Fibroblast of the conjunctiva (primary cell): ENCODE measurements at regions not wholly inside any gene's neighbourhood (a gene's known extent, or its start where the extent isn't known, plus 50 kb on each side); places are given as distances from the start of the nearest gene placed in this dataset.
"Not testable (repeated sequence)": the region's sequence is repeated elsewhere in the genome, so short reads cannot be mapped to it uniquely, and the experiment has no call there.

Experiments
- DNase-seq: peaks from one replicate; pipeline ENCODE4 v3.0.0-alpha.2; 2010; ENCODE audit warnings: low read depth

DNA sequence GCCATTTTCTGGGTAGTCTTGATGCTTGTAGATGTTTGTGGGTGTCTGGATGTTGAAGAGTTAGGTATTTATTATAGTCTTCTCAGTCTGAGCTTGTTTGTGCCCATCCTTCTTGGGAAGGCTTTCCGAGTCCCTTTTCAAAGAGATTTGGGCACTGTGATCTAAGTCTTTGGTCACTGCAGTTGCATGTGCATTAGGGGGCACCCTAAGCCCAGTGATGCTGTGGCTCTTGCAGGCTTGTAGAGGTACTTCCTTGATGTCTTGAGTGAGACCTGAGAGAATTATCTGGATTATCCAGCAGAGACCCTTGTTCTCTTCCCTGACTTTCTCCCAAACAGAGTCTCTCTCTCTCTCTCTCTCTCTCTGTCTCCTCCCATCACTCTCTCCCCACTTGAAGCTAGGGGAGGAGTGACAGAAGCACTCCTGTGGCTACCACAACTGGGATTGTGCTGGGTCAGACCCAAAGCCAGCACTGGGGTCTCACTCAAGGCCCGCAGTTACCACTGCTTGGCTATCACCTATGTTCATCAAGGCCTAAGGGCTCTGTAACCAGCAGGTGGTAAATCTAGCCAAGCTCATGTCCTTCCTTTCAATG lies 68.5 kb downstream of the TMCO5A start:
- DNase-seq: peak; percentile 82

DNA sequence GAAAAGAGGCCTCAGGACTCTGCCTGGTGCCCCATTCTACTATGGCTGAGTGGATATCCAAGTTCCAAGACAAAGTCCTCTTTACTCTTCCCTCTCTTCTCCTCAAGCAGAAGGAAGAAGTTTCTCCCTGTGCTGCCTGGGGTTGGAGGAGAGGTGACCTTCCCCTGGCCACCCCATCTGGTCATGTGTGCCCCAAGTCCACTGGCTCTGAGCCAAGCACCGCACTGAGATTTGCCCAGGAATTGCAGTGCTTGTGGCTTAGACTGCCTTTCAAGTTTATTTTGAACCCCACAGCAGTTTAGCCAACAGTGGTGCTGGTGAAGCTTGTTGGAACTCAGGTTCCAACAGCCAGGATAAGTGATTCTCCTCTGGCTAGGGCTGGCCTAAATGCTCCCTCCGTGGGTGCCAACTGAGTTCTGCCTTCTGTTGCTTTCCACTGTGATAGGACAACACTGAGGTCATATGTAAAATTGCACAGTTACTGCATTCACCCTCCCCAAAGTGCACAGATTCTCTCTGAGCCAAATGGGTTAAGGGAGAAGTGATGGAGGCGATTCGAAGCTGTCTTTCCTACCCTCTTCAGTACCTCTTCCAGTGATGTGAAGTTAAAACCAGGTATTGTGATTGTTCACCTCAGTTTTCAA lies 69.9 kb downstream of the TMCO5A start:
- no peak for DNase-seq

DNA sequence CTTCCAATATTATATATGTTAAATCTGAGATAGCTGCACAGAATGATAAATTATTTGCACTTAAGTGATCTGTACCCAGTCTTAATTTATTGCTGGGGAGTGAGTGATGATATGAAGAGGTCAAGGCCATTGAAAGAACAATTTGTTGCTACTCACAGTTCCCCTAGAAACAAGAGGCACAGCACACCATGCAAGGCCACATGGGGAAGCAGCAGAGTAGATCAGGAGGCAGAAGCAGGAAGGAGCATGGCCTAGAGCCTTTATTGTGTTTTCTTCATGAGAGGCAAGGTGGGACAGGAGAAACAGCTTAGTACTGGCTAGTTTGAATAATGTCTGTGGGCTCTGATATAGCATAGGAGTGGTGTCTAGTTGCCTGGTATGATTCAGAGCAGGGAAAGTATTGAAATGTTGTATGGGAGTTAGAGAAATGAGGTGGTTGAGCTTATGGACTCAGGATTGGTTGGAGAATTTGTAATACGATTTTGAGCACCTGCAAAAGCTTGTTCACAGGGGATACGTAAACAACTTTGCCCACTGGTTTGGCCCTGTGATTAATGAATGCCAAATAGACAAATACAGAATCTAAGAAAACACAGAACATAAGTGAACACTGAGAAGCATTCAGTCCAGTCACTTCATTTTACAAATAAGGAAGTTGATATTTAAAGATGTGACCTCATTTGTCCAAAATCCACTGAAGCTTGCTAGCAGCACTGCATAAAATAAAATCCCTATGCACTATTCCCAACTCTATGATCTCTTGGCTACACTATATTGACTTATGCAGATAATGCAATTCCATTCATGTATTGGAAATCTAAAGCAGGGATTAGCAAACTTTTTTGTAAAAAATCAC lies 71.7 kb downstream of the TMCO5A start:
- no peak for DNase-seq

DNA sequence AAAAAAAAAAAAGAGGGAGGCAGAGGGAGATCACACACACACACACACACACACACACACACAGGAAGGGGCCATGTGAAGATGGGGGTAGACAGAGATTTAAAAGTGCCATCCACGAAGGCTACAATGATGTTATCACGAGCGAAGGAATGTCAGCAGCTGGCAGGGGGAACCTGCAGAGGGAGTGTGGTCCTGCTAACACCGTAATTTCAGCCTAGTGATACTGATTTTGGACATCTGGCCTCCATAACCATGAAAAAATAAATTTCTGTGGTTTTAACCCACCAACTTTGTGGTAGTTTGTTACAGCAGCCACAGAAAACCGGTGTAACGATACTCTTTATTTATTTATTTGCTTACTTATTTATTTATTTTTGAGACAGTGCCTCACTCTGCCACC lies 76.0 kb downstream of the TMCO5A start:
- no peak for DNase-seq

DNA sequence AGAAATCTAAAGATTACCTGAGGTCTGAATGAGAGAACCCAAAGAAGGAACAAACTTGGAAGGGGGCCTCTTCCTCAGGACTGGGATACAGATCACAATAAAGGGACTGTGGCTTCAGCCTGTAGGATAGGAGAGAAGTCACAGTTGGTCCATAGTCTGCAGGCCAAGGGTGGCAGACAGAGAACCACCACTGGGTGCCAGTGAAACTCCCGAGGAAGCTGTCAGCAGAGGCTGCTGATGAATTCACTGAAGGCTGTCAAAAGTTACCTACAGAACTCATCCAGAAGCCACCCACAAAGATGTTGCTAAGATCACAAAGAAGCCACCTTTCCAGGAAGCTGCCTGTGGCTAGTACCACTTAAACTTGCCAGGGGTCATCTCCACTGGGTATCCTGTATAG lies 78.5 kb downstream of the TMCO5A start:
- DNase-seq: no peak

DNA sequence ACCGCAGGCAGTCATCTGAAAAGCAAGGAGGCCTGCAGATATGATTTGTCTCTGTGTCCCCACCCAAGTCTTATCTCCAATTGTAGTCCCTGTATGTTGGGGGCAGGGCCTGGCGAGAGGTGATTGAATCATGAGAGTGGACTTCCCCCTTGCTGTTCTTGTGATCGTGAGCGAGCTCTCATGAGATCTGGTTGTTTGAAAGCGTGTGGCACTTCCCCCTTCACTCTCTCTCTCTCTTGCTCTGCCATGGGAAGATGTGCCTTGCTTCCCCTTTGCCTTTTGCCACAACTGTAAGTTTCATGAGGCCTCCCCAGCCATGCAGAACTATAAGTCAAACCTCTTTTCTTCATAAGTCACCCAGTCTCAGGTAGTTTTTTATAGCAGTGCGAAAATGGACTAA lies 83.3 kb downstream of the TMCO5A start:
- no peak for DNase-seq

DNA sequence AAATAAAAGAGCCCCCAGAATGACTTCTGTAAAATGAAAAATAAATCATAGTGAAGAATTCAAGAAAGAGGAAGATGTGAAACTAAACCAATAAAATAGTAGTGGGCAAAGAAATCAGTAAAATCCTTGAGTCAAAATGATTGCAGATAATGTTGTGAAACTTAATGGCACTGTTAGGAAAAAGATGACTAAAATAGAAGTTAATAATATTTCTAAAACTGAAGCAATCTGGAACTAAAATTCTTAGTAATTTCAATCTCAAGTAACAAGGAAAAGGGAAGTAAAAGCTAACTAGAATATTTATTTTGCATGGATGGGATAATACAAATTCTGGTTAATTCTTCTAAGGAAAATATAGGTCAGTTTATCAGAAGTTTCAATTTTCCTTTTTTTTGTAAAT lies 84.6 kb downstream of the TMCO5A start:
- no peak for DNase-seq

DNA sequence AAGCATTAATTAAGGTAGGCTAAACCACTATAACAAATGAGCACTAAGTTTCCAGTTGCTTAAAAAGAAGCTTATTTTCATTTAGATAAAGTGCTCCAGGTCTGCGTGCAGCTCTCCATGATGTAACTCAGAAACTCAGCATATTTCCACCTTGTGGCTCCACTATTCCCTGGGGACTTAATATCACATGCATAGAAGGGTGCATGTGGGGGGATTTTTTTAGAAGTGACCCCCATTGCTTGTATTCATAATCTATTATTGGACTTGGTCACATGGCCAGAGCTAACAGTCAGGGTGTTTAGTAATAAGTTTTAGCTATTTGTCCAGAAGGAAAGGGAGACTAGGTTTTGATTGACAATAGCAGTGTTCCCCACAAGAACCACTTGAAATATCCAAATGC lies 86.8 kb downstream of the TMCO5A start:
- DNase-seq: no peak

DNA sequence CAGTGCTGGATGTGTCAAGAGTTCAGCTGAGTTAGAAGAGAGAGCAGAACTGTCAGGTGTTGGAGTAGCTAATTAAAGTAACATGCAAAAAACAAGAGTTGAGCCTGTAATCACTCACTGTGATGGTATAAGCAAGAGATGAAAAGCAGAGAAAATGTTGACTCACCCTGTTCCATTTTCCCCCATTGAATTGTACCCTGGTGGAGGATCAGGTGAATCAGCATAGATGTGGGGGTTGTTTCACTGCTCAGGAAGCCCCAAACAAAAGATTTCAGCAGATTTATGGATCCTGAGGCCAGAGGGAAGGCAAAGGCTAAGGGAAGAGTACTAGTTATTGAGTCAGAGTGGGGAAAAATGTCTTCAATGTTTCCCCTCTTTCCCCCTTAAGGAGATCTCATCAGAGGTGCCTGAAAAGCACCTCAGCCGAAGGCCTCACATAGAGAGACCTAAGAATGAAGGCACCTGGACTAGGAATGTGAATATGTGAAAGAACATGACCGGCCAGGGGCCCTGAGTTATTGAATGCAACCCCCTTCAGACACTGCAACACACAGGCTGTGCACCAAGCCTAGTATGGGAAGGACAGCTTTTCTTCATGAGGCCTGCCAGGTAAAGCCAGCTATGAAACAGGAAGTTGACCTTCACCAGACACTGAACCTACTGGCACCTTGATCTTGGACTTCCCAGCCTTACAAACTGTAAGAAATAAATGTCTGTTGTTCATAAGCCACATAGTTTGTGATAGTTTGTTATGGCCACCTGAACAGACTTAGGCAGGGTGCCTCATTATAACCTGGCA lies 90.1 kb downstream of the TMCO5A start:
- DNase-seq: no peak

DNA sequence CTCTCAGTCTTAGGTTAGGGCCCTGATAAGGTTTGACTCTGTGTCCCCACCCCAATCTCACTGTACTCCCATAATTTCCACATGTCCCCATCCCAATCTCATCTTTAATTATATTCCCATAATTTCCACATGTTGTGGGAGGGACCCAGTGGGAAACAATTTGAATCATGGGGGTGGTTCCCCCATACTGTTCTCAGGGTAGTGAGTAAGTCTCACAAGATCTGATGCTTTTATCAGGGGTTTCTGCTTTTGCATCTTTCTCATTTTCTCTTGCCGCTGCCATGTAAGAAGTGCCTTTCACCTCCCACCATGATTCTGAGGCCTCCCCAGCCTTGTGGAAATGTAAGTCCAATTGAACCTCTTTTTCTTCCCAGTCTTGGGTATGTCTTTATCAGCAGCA lies 91.2 kb downstream of the TMCO5A start:
- DNase-seq: not testable (repeated sequence)

DNA sequence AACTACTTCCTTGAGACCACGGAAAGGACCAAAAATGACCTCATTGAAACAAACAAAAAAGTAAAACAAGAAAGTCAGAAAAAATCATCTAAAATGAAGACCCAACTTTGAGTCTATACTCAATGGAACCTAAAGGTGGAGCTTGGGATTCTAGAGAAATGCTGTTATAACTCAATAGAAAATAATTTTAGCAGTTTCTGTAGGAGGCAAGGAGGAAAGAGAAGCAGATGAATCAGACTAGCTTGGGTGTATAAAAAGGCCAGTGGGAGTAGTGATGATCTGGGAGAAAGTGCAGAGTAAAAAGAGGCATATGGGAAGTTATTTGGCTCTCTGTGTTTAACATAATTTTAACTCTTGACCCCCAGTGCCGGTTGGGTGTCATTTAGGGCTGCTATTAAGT lies 94.4 kb downstream of the TMCO5A start:
- no peak for DNase-seq

DNA sequence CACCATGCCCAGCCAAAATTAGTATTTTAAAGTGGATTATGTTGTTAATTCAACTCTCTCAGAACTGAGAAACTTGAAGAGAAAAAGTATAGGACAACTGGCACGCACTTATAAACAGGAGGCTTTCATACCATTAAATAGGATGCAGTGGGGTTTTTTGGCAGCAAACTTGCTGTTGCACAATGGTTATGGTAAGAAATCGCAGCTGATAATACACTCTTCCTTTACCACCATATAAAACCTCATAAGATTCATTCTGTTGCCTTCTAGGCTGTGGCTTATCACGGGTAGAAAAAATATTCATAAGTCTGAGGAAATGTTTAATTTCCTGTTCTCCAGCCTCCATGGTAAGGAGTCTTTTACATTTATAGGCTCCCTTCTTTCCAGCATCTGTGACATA lies 95.3 kb downstream of the TMCO5A start:
- DNase-seq: peak; percentile 34

DNA sequence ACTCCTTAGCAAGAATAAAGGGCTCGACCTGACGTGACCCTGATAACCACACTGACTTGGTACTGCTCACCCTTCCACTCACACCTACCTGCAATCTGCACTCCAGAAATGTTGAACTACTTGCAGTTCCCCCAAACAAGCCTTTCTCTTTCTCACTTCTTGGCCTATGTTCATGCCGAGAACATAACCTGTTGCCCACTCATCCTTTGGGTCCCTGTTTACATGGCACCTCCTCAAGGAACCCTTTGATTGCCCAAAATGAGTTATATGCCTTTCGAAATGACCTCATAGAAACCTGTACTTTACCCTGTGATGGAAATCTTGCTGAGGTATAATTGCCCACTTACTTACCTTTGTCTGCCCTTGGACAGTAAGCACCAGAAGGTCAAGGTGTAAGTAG lies 96.2 kb downstream of the TMCO5A start:
- no peak for DNase-seq

DNA sequence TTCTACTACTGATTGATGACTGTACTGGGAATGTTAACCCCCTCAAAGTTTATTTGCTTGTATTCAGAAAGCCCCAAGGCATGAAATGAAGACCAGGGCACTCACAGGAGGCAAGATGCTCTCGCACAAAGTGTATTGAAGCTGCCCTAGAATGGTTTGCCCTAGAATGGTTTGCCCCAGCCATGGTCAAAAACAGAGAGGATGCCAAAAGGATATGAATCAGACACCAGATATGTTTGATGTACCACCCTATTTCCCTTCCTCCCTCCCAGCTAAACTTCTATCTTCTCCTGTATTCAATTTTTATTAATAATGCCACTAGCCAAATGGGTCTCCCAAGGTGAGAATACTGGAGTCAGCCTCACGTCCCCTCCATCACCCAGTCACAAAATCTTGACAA lies 101.3 kb downstream of the TMCO5A start:
- no peak for DNase-seq

DNA sequence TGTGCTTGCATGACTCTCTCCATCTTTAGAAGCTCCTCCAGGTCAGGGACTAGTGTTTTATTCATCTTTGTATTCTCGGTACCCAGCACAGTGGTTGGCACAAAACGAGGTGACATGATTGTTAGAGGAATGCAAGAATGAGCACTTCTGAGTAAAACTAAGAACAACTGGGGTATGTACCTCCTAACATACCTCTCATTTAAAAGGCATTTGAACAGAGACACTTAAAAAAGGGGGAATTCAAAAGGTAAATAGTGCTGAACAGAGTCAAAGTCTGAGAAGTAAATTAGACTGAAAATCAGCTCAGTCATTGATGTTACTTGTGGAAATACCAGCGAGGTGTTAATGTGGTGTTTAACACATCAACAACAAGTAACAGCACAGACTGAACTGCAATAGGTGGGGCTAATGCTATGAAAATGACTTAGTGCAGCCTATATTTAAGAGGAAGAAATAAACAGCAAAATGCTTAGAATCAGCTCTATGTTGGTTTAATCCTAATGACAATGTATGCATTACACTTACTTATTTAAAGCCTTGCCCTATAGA lies 102.4 kb downstream of the TMCO5A start:
- no peak for DNase-seq

DNA sequence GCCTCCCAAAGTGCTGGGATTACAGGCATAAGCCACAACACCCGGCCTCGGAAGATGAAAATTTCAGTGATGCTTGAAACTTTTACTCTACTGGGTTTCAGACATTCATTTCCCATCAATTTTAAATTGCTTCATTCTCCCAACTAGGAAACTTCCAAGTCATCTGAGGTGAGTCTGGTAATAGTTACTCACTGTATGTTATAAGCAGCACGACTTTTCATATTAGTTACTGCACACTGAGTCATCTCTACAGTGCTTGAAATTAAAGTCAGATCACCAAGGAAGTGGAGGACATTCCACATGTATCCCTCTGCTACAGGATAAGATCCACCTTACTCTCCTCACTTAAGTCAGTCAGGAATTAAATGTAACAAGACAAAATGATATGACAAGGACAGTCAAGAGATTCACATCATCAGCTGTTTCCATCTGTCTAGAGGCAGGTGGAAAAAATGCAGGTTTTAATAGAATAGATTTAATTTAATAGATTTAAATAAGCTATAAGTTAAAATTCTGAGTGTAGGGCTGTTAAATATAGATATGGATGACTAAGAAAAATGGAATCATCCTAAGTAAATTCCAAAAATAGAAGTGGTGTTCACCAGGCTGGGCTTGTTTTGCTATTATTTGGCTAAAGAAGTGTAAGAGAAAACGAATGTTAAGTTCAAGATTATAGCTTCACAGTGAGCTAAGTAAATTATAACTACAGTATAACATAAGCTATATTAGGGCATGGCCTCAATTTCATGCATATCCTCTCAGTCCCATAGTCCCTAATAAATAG lies 104.4 kb downstream of the TMCO5A start:
- DNase-seq: peak; percentile 61

DNA sequence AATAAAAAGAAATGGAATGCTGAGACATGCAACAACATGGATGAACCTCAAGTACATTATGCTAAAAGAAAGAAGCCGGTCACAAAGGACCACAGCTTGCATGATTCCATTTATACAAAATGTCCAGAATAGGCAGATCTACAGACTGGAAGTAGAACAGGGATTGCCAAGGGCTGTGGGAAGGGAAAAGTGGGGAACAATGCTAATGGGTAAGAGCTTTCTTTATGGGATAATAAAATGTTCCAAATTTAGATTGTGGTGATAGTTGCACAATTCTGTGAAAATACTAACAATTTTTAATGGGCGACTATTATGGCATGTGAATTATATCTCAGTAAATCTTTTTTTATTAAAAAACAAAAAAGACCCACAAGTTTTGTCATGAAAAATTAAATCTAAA lies 106.2 kb downstream of the TMCO5A start:
- DNase-seq: no peak

DNA sequence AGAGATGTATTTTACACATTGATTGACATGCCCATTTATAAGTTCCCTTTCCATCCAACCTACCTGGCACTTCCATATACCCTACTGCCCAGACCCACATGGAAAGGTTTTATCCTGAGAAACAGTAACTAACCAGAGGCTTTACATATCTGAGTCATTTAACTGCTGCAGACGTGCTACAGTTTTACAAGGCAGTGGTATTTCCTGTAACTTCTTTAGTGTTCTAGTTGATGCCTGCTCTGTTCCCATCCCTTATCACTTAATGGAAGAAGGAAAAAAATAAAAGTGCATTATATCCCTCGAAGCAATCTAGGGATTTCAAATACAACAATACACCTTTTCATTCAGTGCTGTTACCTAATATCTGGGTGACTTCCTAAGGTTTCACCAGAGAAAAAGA lies 107.1 kb downstream of the TMCO5A start:
- DNase-seq: no peak

DNA sequence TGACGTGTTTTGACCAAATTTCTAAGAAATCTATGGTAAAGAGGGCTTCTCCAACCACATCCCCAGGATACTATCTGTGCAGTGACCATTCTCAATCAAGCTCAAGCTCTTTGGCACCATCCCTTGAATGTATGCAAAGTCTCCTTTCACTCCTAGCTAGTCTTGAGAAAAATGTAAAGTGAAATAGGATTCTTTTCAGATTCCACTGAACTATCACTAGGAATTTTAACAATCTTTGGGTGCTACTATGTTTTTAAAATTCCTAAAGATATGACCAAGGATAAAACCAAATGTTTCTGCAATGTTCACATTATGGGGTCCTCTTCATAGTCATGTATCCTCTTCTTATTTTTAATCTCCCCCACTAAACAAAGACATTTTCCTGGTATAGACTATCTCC lies 107.8 kb downstream of the TMCO5A start:
- DNase-seq: no peak

DNA sequence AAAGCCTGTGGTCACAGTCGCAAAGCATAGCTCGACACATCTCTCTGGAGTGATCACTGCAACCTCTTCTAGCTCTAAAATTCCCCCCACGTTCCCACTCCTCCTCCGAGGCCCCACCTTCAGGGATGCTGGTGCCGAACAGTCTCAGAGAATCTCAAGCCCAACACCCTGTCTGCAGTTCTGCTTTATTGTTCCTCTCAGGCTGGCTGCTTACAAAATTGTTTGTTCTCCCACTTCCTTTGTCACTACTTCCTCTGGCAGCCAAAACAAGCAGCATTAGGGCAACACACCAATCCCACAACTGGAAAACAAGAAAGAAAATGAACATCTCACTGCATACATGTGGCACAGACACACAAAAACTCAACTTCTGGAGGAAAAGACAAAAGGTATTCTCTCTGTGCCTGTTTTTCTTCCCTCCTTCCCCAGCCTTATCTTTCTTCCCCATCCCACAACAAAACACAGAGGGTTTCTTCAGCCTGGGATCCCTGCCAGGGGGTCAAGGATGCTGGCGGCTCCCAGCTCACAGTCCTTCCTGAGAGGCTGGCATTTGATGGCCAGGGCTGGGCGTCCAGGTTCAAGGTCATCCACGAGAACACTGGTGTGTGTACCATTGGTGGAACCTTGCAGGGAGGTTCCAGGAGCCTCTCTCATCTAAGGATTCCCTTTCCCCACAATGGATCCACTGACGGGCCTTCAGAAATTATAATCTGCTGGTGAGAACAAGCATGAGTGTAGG lies 108.4 kb downstream of the TMCO5A start:
- DNase-seq: no peak
